ENCODE measurements at regions not wholly inside any gene's neighbourhood (a gene's known extent, or its start where the extent isn't known, plus 50 kb on each side); places are given as distances from the start of the nearest gene placed in this dataset.

DNA sequence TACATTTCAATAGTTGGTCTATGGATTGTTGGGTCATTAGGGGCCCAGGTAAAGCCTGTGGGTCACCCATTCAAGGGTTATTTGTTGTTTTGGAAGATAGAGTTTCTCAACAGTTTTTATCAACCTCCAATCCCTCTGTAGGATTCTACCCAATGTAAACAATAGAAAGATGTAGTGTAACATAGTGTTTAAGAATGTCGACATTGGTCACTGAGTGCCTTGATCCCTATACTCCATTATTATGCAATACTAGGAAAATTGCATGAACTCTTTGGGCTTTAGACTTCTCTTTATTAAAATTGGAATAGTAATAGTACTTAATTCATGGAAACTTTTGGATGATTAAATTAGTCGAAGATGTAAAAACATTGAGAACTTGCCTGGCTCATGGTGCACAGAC lies 292.1 kb downstream of the GPD2 start:
- TF ChIP-seq, protein P1, sequence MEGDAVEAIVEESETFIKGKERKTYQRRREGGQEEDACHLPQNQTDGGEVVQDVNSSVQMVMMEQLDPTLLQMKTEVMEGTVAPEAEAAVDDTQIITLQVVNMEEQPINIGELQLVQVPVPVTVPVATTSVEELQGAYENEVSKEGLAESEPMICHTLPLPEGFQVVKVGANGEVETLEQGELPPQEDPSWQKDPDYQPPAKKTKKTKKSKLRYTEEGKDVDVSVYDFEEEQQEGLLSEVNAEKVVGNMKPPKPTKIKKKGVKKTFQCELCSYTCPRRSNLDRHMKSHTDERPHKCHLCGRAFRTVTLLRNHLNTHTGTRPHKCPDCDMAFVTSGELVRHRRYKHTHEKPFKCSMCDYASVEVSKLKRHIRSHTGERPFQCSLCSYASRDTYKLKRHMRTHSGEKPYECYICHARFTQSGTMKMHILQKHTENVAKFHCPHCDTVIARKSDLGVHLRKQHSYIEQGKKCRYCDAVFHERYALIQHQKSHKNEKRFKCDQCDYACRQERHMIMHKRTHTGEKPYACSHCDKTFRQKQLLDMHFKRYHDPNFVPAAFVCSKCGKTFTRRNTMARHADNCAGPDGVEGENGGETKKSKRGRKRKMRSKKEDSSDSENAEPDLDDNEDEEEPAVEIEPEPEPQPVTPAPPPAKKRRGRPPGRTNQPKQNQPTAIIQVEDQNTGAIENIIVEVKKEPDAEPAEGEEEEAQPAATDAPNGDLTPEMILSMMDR (IDR thresholded peaks at IDR 0.05; ENCODE audit: insufficient read depth, low read depth, low read length): no peak
- no peak for TF ChIP-seq EZH2 (IDR thresholded peaks at IDR 0.05; ENCODE audit: insufficient read depth, low read length)

Measured in astrocyte (in vitro differentiated cells and primary cell).